ENCODE measurements at regions not wholly inside any gene's neighbourhood (a gene's known extent, or its start where the extent isn't known, plus 50 kb on each side); places are given as distances from the start of the nearest gene placed in this dataset.

DNA sequence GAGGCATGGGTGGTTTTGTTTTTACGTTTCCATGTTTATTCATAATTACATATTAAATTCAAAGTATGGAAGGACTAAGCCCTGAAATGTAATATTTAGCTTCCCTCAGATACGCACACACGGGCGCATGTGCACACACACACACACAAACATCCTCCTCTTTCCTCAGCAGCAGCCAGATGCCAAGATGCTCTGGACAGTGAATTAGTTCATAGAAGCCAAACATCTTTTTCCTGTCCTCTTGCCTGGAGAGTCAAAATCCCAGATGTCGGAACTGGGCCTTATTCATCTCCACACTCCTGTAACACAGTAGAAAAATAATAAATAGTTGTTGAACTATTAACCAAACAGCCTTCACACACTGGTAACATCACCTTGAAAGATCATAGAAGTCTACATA lies 273.1 kb downstream of the SP3 start (continued):
- TF ChIP-seq, protein P1, sequence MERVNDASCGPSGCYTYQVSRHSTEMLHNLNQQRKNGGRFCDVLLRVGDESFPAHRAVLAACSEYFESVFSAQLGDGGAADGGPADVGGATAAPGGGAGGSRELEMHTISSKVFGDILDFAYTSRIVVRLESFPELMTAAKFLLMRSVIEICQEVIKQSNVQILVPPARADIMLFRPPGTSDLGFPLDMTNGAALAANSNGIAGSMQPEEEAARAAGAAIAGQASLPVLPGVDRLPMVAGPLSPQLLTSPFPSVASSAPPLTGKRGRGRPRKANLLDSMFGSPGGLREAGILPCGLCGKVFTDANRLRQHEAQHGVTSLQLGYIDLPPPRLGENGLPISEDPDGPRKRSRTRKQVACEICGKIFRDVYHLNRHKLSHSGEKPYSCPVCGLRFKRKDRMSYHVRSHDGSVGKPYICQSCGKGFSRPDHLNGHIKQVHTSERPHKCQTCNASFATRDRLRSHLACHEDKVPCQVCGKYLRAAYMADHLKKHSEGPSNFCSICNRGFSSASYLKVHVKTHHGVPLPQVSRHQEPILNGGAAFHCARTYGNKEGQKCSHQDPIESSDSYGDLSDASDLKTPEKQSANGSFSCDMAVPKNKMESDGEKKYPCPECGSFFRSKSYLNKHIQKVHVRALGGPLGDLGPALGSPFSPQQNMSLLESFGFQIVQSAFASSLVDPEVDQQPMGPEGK (CRISPR knock-in tag; IDR thresholded peaks at IDR 0.05; ENCODE audit: borderline replicate concordance) = no peak
- TF ChIP-seq TCF4 (CRISPR knock-in tag; IDR thresholded peaks at IDR 0.05; ENCODE audit: borderline replicate concordance) (no peak), SNAI2 (CRISPR knock-in tag; IDR thresholded peaks at IDR 0.05) (no peak)

DNA sequence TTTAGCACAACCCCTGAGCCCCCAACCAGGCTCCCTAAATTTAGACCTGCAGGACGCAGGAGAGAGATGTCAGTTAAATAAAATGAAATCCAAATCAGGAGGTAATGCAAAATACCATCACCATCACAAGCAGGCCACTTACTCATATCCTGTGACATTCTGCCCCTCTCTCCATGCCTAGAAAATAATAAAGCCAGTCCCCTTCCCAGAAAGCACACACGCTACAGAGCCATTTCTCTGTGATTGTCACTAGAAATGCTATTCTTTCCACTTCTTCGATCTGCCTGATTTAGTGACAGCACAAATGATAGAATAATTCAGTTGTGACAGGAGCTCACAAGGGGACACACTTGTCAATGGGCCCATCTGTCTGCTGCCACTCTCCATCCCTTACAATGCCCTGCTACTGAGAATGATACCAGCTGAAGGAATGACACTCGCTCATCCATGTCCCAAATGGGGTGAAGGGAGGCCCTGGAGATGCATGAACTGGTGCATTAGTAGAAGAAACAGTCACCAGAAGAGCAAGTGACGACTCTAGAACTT lies 272.1 kb downstream of the SP3 start:
- ATAC-seq = no peak
- no peak for TF ChIP-seq ZFP30 (CRISPR knock-in tag; IDR thresholded peaks at IDR 0.05)
- TF ChIP-seq PPARA (CRISPR knock-in tag; IDR thresholded peaks at IDR 0.05; ENCODE audit: borderline replicate concordance) = no peak
- no peak for TF ChIP-seq RARB (CRISPR knock-in tag; IDR thresholded peaks at IDR 0.05)
- TF ChIP-seq, protein P2, sequence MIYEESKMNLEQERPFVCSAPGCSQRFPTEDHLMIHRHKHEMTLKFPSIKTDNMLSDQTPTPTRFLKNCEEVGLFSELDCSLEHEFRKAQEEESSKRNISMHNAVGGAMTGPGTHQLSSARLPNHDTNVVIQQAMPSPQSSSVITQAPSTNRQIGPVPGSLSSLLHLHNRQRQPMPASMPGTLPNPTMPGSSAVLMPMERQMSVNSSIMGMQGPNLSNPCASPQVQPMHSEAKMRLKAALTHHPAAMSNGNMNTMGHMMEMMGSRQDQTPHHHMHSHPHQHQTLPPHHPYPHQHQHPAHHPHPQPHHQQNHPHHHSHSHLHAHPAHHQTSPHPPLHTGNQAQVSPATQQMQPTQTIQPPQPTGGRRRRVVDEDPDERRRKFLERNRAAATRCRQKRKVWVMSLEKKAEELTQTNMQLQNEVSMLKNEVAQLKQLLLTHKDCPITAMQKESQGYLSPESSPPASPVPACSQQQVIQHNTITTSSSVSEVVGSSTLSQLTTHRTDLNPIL (CRISPR knock-in tag; IDR thresholded peaks at IDR 0.05; ENCODE audit: low read depth) = no peak
- TF ChIP-seq BACH2 (CRISPR knock-in tag; IDR thresholded peaks at IDR 0.05; ENCODE audit: borderline replicate concordance) = no peak
- TF ChIP-seq, protein P3, sequence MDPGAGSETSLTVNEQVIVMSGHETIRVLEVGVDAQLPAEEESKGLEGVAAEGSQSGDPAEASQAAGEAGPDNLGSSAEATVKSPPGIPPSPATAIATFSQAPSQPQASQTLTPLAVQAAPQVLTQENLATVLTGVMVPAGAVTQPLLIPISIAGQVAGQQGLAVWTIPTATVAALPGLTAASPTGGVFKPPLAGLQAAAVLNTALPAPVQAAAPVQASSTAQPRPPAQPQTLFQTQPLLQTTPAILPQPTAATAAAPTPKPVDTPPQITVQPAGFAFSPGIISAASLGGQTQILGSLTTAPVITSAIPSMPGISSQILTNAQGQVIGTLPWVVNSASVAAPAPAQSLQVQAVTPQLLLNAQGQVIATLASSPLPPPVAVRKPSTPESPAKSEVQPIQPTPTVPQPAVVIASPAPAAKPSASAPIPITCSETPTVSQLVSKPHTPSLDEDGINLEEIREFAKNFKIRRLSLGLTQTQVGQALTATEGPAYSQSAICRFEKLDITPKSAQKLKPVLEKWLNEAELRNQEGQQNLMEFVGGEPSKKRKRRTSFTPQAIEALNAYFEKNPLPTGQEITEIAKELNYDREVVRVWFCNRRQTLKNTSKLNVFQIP (CRISPR knock-in tag; IDR thresholded peaks at IDR 0.05; ENCODE audit: borderline replicate concordance, low read depth) = no peak
- TF ChIP-seq ZNF70 (CRISPR knock-in tag; IDR thresholded peaks at IDR 0.05) = no peak
- TF ChIP-seq GLIS3 (CRISPR knock-in tag; IDR thresholded peaks at IDR 0.05) = no peak
- no peak for TF ChIP-seq CSDC2 (CRISPR knock-in tag; IDR thresholded peaks at IDR 0.05)
- TF ChIP-seq ESRRG (CRISPR knock-in tag; IDR thresholded peaks at IDR 0.05) = no peak
- no peak for TF ChIP-seq ZC3H10 (CRISPR knock-in tag; IDR thresholded peaks at IDR 0.05)
- TF ChIP-seq ISL1 (CRISPR knock-in tag; IDR thresholded peaks at IDR 0.05) = no peak
- TF ChIP-seq, protein P1 (CRISPR knock-in tag; IDR thresholded peaks at IDR 0.05; ENCODE audit: borderline replicate concordance) = no peak
- TF ChIP-seq, protein P4, sequence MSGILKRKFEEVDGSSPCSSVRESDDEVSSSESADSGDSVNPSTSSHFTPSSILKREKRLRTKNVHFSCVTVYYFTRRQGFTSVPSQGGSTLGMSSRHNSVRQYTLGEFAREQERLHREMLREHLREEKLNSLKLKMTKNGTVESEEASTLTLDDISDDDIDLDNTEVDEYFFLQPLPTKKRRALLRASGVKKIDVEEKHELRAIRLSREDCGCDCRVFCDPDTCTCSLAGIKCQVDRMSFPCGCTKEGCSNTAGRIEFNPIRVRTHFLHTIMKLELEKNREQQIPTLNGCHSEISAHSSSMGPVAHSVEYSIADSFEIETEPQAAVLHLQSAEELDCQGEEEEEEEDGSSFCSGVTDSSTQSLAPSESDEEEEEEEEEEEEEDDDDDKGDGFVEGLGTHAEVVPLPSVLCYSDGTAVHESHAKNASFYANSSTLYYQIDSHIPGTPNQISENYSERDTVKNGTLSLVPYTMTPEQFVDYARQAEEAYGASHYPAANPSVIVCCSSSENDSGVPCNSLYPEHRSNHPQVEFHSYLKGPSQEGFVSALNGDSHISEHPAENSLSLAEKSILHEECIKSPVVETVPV (CRISPR knock-in tag; IDR thresholded peaks at IDR 0.05) = no peak
- TF ChIP-seq, protein P5, sequence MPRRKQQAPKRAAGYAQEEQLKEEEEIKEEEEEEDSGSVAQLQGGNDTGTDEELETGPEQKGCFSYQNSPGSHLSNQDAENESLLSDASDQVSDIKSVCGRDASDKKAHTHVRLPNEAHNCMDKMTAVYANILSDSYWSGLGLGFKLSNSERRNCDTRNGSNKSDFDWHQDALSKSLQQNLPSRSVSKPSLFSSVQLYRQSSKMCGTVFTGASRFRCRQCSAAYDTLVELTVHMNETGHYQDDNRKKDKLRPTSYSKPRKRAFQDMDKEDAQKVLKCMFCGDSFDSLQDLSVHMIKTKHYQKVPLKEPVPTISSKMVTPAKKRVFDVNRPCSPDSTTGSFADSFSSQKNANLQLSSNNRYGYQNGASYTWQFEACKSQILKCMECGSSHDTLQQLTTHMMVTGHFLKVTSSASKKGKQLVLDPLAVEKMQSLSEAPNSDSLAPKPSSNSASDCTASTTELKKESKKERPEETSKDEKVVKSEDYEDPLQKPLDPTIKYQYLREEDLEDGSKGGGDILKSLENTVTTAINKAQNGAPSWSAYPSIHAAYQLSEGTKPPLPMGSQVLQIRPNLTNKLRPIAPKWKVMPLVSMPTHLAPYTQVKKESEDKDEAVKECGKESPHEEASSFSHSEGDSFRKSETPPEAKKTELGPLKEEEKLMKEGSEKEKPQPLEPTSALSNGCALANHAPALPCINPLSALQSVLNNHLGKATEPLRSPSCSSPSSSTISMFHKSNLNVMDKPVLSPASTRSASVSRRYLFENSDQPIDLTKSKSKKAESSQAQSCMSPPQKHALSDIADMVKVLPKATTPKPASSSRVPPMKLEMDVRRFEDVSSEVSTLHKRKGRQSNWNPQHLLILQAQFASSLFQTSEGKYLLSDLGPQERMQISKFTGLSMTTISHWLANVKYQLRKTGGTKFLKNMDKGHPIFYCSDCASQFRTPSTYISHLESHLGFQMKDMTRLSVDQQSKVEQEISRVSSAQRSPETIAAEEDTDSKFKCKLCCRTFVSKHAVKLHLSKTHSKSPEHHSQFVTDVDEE (CRISPR knock-in tag; IDR thresholded peaks at IDR 0.05) = no peak
- TF ChIP-seq TCF4 (CRISPR knock-in tag; IDR thresholded peaks at IDR 0.05; ENCODE audit: borderline replicate concordance) = no peak
- TF ChIP-seq ZNF8 (CRISPR knock-in tag; IDR thresholded peaks at IDR 0.05) = no peak
- no peak for TF ChIP-seq SNAI2 (CRISPR knock-in tag; IDR thresholded peaks at IDR 0.05)

DNA sequence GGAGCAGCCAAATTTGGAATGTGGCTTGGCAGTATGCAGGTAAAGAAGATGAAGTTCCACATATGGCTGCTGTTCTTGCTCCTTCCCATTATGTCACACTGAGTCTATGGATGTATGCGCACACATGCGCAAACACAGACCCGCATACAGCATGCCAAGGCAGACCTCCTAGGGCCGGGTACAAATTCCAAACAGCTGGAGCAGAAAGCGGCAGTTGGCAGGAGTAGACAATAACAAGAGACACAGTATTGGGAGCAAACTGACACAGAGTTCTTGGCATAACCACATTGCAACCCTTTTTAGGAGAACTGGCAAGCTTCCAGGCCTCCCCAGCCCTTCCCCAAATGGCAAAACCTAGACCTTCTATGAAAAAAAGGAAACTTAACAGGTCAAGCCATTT lies 268.9 kb downstream of the SP3 start:
- TF ChIP-seq, protein P3 (CRISPR knock-in tag; IDR thresholded peaks at IDR 0.05; ENCODE audit: borderline replicate concordance, low read depth) = no peak
- TF ChIP-seq GLIS3 (CRISPR knock-in tag; IDR thresholded peaks at IDR 0.05) = no peak
- TF ChIP-seq, protein P4 (CRISPR knock-in tag; IDR thresholded peaks at IDR 0.05) = no peak
- TF ChIP-seq CSDC2 (CRISPR knock-in tag; IDR thresholded peaks at IDR 0.05) = no peak
- ATAC-seq = no peak

Measured in SK-N-SH treated with all-trans-retinoic acid at 6 μM for 48 hours (cell line).